GM18868 (cell line): ENCODE measurements at regions not wholly inside any gene's neighbourhood (a gene's known extent, or its start where the extent isn't known, plus 50 kb on each side); places are given as distances from the start of the nearest gene placed in this dataset.
"Not testable (repeated sequence)": the region's sequence is repeated elsewhere in the genome, so short reads cannot be mapped to it uniquely, and the experiment has no call there.

Source experiments
- ATAC-seq: cut with Tn5 transposase; IDR thresholded peaks from one replicate; pipeline ENCODE4 v1.9.1; 2021; ENCODE audit warnings: mild to moderate bottlenecking, moderate library complexity; ENCODE audit not compliant: unreplicated experiment

- no peak for ATAC-seq
Measured at GRCh38 chr6:135647521-135647920, 150.0 kb upstream of the AHI1 start.

- peak; percentile 98 for ATAC-seq
Measured at GRCh38 chr6:135651964-135652755, 154.6 kb upstream of the AHI1 start.

DNA sequence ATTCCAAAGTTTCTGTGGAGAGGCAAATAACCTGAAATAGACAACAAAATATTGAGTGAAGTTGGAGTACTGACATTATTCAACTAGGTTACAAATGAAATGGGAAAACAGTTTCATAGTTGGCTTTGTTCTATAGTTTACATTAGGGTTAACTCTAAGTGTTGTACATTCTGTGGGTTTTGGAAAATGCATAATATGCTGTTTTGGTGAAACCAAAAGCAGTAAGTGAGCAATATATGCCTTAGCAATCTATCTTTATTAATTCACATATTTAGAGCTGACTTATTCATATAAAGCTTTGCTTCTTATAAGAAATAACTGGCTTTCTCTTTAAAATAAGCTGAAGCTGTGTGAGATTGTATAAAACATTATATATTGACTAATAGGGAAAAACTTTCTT, 157.5 kb upstream of the AHI1 start:
- no peak for ATAC-seq

DNA sequence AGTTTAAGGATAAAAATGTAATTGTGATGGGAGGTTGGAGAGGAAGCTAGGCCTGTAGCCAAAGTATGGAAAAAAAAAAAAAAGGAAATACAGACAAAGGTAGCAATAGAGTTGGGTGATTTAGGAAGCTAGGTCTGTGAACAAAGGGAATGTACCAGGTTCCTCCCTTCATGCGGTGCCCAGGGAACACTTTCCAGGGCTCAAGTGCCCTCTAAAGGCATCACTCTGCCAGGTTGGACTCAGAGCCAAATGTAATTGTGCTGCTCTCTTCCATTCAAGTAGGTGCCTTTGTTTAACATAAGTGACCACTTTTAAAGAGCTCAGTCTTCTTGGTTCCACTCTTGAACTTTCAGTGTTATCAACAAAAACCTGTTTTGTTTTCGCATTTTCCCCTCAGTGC, 159.7 kb upstream of the AHI1 start:
- ATAC-seq = no peak

DNA sequence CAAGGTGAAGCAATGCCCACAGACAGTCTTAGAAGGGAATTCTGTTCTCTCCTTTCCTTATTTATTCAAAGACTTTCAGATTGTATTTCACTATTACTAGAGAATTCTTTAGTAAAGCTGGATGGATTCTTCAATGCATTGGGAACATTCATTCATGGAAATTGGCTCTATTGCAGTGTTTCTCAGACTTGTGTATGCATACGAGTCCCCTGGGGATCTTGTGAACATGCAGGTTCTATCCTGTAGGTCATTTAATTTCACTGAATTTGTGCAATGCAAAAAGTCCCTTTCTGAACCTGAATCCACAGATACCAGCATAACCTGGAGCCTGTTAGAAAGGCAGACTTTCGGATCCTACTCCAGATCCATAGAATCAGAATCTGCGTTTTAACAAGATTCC, 160.9 kb upstream of the AHI1 start:
- no peak for ATAC-seq

DNA sequence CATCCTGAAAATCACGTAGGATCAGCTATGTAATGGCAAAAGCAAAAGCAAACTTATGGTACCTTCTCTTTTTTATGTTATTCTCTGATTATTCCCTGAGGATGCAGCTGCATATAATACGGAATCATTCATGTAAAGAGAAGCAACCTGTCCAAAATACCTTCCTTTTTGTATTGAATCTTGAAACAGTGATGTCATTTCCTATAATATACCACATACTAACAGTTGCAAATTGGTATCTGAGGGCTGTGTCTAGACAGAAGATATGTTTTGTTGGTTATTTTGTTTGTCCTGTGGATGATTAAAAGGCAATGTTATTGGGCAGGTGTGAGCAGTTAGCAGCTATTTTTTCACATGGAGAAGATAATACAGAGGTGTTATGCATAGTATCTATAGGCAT, 161.4 kb upstream of the AHI1 start:
- no peak for ATAC-seq

DNA sequence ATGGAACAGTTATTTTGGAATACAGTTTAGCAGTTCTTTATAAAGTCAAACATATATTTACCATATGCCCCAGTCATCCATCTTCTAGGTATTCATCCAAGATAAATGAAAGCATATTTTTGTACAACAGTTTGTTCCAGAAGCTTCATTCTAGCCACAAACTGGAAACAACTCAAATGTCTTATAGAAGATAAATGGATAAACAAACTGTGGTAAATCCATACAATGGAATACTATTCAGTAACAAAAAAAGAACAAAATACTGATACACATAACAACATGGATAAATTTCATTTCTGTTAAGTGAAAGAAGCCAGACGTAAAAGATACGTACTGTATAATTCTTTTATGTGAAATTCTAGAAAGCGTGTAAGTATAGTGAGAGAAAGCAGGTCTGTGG, 167.0 kb upstream of the AHI1 start:
- ATAC-seq = no peak

DNA sequence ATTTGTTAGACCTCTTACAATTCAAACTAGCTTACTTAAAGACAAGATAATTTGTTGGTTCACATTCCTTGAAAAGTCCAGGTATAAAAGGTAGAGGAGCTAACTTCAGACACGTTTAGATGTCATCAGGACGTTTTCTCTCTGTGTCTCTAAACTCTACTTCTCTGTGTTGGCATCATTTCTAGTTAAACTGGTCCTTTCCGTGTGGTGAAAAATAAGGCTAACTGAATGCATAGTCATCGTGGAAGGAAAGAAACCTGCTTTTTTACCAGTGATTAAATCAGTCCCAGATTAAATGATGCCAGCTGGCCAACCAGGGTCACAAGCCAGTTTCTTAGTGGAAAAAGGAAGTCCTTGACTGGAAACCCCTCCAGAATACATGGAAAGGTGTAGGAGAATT, 168.4 kb upstream of the AHI1 start:
- ATAC-seq = no peak

- ATAC-seq = no peak
Measured at GRCh38 chr6:135667691-135668455, 170.3 kb upstream of the AHI1 start.

DNA sequence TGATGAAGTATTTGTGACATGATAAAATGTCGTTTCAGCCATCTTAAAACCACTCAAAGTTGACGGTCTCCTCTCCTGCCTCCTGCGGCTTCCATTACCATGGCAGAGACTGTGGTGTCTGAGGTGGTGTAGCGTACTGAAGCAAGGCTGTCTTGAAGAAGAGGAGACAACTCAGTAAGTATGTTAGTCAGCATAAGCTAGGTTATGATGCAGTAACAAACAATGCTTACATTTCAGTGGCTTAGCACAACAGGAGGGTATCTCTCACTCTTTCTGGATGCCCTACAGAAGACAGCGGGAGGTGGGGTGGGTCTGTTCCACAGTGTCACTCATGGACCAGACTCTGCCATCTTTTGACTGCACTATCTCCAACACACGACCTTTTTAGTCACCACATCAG, 174.7 kb upstream of the AHI1 start:
- ATAC-seq = no peak

DNA sequence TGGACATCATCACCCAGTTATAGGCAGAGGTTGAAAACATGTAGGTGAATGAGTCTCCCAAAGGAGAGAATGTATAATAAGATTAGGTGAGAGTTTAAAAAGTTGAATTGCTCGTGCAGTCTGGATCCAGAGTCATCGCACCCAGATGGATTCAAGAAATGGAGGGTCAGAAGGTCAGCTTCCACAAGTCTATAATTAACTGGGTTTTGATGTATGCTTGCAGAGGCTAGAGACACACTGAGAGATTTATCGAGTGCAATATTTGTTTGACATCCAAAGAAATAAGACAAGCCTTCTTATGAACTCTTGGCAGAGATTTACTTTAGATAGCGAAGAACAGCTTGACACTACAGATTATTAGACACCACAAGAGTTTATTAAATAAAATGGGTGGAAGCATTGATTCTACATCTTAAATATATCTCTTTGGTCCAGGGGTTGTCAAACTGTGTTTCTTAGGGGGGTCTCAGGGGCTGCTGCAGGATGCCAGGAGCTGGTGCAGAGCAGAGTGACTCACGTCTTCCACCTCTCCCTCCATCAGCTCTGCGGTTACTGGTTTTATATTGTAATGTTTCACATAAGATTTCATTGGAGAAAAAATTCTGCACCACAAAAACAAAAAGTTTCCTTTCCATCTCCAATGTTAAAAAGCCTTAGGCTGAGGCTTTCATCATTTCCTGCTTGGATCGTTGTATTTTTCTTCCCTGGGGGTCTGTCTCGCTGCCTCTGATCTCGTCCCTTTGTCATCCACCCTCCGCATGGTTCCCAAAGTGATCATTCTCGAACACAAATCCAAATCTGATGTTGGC, 176.2 kb upstream of the AHI1 start:
- no peak for ATAC-seq

DNA sequence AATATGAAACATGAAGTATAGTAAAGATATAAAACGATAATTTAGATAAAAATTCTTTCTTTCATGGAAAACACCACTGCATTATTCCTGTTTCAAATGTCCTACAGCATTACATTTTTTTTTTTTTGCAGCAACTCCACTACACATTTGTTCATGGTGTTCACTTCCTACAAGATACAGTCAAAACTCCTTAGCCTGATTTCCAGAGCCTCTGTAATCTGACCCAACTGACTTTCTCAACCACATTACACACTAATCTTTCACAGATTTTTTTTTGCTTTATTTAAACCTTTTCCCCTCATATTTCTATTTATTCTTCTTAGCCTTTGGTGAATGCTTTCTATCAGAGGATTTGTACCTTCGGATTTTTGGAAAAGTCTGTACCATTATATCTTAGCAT, 176.5 kb upstream of the PDE7B start:
- no peak for ATAC-seq

DNA sequence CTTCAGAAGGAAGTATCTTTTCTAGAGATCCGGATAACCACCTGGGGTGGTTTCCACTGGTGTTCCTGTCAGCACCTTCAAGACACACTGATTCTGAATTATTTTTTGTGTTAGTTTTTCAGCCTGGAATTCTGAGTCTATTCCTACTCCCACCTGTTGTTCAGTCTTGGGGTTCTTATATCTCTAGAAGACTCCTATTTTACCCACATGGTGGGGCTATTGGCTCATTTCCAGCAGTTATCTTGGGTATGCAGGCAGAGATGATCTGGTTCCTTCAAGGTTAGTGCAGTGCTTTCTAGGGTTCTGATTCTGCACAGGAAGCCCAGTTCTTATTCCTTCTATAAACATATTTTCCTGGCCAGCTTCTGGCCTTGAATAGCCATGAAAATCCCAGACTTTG, 175.6 kb upstream of the PDE7B start:
- ATAC-seq = peak; percentile 46

DNA sequence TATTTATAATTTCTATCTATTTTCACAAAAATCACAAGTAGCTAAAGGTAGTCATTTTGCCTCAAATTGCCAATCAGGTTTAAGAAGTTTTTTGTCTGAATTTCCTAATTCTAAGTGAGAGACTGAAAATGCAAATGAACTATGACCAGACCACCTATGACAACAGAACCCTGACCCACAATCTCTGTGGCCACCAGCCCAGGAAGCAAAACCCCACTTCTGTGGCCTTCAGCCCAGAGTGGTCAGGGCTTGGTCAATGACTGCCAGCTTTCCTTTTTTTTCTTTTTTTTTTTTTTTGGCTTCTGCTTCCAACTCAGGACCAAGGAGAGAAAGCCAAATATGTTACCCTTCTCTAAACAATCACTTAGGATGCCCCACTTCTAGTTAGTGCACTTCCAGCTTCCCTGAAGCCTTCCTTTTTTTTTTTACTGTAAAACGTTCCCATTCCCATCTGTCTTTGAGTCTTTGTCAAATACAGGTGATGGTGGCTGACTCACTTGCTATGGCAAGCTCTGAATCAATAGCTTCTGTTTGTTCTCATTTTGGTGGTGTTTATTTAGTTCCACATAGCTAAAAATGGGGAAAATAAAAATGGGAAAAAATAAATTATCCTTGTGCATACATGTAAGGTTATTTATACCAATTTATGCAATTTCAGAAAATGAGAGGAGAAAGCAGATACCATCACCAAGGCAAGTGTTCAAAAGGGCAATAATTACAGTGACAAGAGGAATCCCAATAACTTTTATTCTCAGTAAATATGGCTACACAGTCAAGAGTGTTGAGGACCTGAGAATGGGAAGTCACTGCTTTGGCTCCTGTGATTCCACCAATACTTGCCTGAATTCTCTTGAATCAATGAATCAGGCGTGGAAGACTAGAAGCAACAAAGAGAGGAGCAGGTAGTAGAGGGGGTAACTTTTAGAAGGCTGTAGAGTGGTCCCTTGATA, 170.3 kb upstream of the PDE7B start:
- ATAC-seq = no peak

DNA sequence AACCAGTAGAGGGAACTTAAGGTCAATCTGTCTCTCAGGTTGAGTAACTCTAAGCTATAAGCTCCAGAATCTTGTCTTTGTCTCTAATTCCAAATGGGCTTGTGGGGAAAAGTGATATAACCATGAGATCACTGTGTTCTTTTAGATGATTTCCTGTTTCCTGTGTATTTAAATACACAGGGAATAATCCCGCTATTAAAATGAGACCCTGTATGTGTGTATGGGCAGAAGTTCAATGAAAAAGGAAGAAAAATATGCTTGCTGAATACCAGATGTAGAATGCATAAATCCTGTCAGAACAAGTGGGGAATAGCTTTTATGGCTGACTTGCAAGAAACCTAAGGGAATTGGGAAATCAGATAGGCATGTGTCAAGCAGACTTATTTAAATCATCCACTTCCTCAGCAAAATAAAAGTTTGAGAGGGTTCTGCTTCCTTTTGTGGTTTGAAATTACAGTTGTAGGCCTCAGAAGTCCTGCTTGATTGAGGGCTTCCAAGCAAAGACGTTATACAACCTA, 164.7 kb upstream of the PDE7B start:
- no peak for ATAC-seq

- ATAC-seq = not testable (repeated sequence)
Measured at GRCh38 chr6:135688476-135688875, 163.0 kb upstream of the PDE7B start.

- no peak for ATAC-seq
Measured at GRCh38 chr6:135692426-135692825, 159.1 kb upstream of the PDE7B start.

DNA sequence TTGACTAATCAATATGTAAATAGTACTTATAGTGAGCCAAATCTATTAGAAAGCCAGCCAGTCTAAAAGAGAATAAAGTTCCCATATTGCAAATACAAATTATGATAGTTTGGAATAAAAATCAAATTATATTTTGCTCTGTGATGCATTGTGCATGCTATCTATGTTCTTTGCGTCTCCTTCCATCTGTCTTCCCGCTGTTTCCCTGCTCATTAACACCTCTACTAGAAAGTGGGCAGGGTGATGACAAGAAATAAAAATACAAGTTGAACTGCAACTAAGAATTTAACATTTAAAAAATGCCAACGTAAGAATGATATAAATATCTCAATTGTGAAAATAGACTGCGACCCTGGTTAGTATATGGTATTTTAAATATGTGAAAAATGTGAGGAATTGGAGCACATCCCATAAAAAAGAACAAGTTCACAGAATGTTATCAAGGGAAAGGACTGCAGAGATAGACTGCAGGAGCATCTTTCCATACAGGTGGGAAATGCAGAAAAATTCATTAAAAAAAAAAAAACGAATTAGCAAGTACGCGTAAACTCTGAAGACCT, 157.6 kb upstream of the PDE7B start:
- ATAC-seq = no peak

DNA sequence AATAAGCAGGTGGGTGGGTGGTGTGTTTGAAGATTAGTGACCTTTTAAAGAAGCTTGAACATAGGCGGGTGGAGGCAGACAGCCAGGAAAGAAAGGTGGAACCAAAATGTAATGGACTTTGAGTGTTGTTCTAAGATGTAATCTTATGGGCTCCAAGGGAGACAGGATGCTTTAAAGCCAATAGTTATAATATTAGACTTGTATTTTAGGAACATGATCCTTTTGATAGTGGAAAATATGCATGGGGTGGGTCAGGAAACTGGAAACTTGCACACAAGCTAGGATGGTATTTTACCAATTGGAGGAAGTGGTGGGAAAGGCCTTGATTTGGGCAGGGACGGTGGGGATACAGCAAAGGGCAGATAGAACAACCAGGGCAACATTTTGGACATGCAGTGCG, 151.8 kb upstream of the PDE7B start:
- no peak for ATAC-seq

GRCh38 chr6:135701426-135701825, 150.1 kb upstream of the PDE7B start:
- no peak for ATAC-seq
